Activated T-cell treated with anti-CD3 and anti-CD28 coated beads, Interleukin-2, amount 50 U/mL, for 24 hours (primary cell): ENCODE measurements at regions not wholly inside any gene's neighbourhood (a gene's known extent, or its start where the extent isn't known, plus 50 kb on each side); places are given as distances from the start of the nearest gene placed in this dataset.
A peak's percentile ranks its signal among the peaks of the same experiment; 100 is the strongest.
"Not testable (repeated sequence)": the region's sequence is repeated elsewhere in the genome, so short reads cannot be mapped to it uniquely, and the experiment has no call there.

Experiments
- DNase-seq: peaks from one replicate; pipeline ENCODE4 v3.0.0-alpha.2; 2020
- H3K27ac Mint-ChIP-seq: 2 replicates; pipeline ENCODE4 v1.8.0; 2020; ENCODE audit warnings: mild to moderate bottlenecking, mixed read lengths
- H3K27me3 Mint-ChIP-seq: 2 replicates; pipeline ENCODE4 v1.8.0; 2020; ENCODE audit warnings: mixed read lengths
- H3K36me3 Mint-ChIP-seq: 2 replicates; pipeline ENCODE4 v1.8.0; 2020; ENCODE audit warnings: low read depth, mixed read lengths
- H3K4me1 Mint-ChIP-seq: 2 replicates; pipeline ENCODE4 v1.8.0; 2020; ENCODE audit warnings: low read depth, mixed read lengths
- H3K4me3 Mint-ChIP-seq: 2 replicates; pipeline ENCODE4 v1.8.0; 2020; ENCODE audit warnings: mild to moderate bottlenecking, moderate library complexity, mixed read lengths
- H3K9me3 Mint-ChIP-seq: 2 replicates; pipeline ENCODE4 v1.8.0; 2020; ENCODE audit warnings: mixed read lengths

GRCh38 chr4:109378511-109378910 is 55.1 kb upstream of the SEC24B start:
- no peaks in the 10 kb centered on the region for H3K9me3 Mint-ChIP-seq
- no peak for DNase-seq
- H3K36me3 Mint-ChIP-seq: no peaks in the 10 kb centered on the region

DNA sequence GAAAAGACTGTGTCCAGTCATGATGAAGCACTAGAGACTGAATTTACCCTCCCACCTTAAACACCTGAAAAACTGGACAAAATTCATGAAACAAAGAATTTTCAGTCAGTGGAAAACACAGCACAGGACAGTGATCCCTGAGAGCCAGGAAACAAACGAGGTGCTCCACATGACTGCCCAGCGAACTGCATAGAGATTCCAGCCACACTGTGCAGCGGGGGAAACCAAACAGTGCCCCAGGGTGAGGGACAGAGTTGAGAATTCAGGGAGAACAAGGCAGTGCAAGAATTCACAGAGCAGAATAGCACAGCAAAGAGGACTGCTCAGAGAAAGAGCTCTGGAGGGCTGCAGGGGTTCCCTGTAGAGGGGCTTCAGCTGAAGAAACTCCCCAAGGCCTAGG is 55.5 kb upstream of the SEC24B start:
- no peaks in the 10 kb centered on the region for H3K4me1 Mint-ChIP-seq
- peaks cover 6% of the 10 kb centered on the region for H3K27me3 Mint-ChIP-seq
- no peak for DNase-seq
- no peaks in the 10 kb centered on the region for H3K9me3 Mint-ChIP-seq
- H3K4me3 Mint-ChIP-seq: no peak overlapping the region
- no peaks in the 10 kb centered on the region for H3K36me3 Mint-ChIP-seq
- H3K27ac Mint-ChIP-seq: no peak overlapping the region

More at GRCh38 chr4:109378511-109378910, 55.1 kb upstream of the SEC24B start:
- no peak overlapping the region for H3K27ac Mint-ChIP-seq
- peaks cover 6% of the 10 kb centered on the region for H3K27me3 Mint-ChIP-seq
- H3K4me1 Mint-ChIP-seq: no peaks in the 10 kb centered on the region
- no peak overlapping the region for H3K4me3 Mint-ChIP-seq

DNA sequence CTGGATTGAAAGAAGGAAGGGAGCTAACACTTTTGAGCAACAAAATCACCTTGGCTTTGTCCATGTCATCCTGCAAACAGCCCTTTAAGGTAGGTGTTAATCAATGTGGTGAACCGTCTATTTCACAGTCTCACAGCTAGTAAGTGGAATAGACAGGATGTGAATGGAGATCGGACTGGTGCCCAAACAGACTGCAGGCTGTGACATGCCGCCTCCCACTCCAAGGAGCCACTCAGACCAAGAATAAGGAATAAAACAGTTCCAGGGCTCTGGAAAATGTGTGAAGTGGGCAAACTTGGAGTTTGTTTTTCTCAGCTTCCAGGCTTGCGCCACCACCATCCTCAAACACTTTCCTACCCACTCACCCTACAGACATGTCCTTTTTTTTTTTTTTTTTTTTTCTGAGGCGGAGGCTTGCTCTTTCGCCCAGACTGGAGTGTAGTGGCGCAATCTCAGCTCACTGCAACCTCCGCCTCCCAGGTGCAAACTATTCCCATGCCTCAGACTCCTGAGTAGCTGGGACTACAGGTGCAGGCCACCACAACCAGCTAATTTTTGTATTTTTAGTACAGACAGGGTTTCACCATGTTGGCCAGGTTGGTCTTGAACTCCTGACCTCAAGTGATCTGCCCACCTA is 57.7 kb upstream of the SEC24B start:
- Mint-ChIP-seq H3K4me3 (no peak overlapping the region), H3K9me3 (no peaks in the 10 kb centered on the region), H3K27ac (no peak overlapping the region), H3K4me1 (no peaks in the 10 kb centered on the region), H3K27me3 (peaks cover 19% of the 10 kb centered on the region), H3K36me3 (no peaks in the 10 kb centered on the region)
- DNase-seq: no peak

- Mint-ChIP-seq H3K27me3 (peaks cover 36% of the 10 kb centered on the region), H3K4me3 (no peak overlapping the region), H3K9me3 (no peaks in the 10 kb centered on the region), H3K27ac (no peak overlapping the region), H3K36me3 (no peaks in the 10 kb centered on the region), H3K4me1 (peaks cover 4% of the 10 kb centered on the region)
- DNase-seq: no peak
Measured at GRCh38 chr4:109368661-109369060, 65.0 kb upstream of the SEC24B start.

DNA sequence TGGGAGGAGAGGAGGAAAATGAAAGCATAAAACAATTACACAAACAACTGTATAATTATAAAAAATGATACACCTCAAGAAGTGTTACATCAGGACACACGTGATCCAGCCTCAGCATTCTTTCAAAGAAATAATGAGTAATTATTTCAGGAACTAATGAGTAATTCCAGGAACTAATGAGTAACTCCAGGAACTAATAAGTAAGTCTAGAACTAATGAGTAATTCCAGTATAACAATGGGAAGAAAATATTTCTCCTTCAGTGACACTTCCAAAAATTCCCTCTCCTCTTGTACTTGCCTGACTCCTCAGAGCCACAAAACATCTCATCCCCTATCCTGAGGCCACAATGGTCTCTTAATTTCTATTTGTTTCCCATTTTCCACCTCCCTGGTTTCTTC is 63.5 kb upstream of the COL25A1 start:
- no peaks in the 10 kb centered on the region for H3K36me3 Mint-ChIP-seq
- no peak overlapping the region for H3K4me3 Mint-ChIP-seq
- H3K9me3 Mint-ChIP-seq: no peaks in the 10 kb centered on the region
- peaks cover 6% of the 10 kb centered on the region for H3K4me1 Mint-ChIP-seq
- DNase-seq: no peak
- H3K27me3 Mint-ChIP-seq: peaks cover 36% of the 10 kb centered on the region
- H3K27ac Mint-ChIP-seq: no peak overlapping the region

- H3K36me3 Mint-ChIP-seq, H3K4me1 Mint-ChIP-seq, H3K27ac Mint-ChIP-seq, DNase-seq, H3K4me3 Mint-ChIP-seq, H3K9me3 Mint-ChIP-seq: not testable (repeated sequence)
- H3K27me3 Mint-ChIP-seq: peaks cover 38% of the 10 kb centered on the region
Measured at GRCh38 chr4:109365297-109365696, 62.8 kb upstream of the COL25A1 start.

DNA sequence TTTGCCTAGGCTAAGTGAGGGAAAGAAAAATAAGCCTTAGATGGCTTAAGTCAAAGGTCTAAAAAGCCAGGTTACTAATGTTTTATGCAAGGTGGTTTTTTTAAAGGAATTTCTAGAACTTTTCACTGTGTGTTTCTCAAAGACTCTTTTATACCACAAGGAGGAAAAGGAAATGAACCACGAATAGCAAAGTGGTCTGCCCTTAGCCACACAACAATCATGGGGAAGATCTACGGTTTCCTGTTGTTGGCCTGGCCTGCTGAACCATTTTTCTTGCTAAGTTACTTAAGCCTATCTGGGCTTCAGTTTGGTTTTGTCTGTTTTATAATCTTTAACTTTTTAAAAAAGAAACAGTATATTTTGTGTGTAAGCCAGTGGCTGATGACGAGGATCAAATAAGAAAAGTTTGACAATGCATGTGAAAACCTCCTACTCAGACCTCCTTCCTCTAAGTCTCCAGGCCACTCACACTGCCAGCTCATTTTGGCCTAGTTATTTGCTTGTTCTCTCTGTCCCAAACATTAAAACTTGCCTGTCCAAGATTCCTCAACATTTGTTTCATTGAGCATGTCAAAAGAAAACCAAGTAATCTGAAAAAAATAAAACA is 56.7 kb upstream of the COL25A1 start:
- Mint-ChIP-seq H3K27me3 (peaks cover 40% of the 10 kb centered on the region), H3K4me3 (no peak overlapping the region), H3K4me1 (peaks cover 38% of the 10 kb centered on the region), H3K9me3 (no peaks in the 10 kb centered on the region), H3K27ac (peak overlapping the region; percentile 73), H3K36me3 (no peaks in the 10 kb centered on the region)
- DNase-seq: no peak

DNA sequence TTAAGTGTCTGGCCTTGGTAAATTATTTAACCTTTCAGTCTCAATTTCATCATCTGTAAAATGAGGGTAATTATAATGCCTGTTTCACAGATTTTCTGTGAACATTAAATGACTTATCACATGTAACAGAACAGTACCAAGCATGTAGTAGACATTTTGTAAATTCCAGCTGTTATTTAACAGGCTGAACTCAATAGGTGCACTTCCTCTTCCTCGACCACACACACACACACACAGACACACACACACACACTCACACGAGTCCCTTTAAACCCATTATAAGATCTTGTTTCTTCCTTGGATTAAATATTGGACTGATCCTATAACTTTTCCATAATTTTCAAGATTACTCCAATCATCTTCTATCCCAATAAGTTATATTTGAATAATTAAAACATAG is 53.4 kb upstream of the COL25A1 start:
- DNase-seq: no peak
- Mint-ChIP-seq H3K27me3 (peaks cover 23% of the 10 kb centered on the region), H3K36me3 (no peaks in the 10 kb centered on the region), H3K9me3 (no peaks in the 10 kb centered on the region), H3K4me3 (no peak overlapping the region), H3K27ac (no peak overlapping the region), H3K4me1 (peaks cover 35% of the 10 kb centered on the region)

DNA sequence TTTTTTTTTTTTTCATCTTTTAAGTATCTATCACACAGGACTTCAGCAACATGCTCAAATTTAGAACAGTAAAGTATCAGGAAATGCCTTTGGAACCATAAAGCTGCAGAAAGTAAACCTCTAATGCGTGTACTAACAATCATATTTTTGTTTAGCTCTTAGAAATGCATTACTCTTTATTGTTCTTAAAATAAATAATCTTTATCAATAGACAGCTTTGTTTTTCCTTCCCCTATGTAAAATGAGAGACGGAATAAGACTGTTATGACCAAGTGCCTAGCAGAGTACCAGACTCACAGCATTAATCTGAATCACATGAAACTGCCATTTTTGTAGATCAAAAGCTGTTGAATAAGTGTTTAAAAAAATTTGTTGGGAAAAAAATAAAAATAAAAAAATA is 50.5 kb upstream of the COL25A1 start:
- Mint-ChIP-seq H3K27me3 (peaks cover 26% of the 10 kb centered on the region), H3K4me1 (peaks cover 11% of the 10 kb centered on the region), H3K27ac (no peak overlapping the region), H3K4me3 (no peak overlapping the region), H3K36me3 (no peaks in the 10 kb centered on the region), H3K9me3 (no peaks in the 10 kb centered on the region)
- no peak for DNase-seq
